Tibial artery (tissue), 4 donors: ENCODE measurements at regions not wholly inside any gene's neighbourhood (a gene's known extent, or its start where the extent isn't known, plus 50 kb on each side); places are given as distances from the start of the nearest gene placed in this dataset.
A peak's percentile ranks its signal among the peaks of the same experiment; 100 is the strongest.

Experiments
- DNase-seq, 2 donors: peaks; one replicate each; pipeline ENCODE4 v3.0.0-alpha.2; 2019
- H3K27ac ChIP-seq, 2 donors: fragments of 200-600 bp; sonication (generic) in 1 of 2; 1 replicate in 1 of 2; 2 replicates in 1 of 2; pipeline ENCODE4 v1.5.1; 2018 to 2019; ENCODE audit warnings: mild to moderate bottlenecking in 1 of 2
- H3K27me3 ChIP-seq, 2 donors: fragments of 200-600 bp; sonication (generic) in 1 of 2; one replicate each; pipeline versions ENCODE4 v1.5.1 to v1.6.0; 2016 to 2019
- H3K36me3 ChIP-seq, 3 donors: fragments of 200-600 bp; sonication (generic) in 2 of 3; one replicate each; pipeline ENCODE4 v1.5.1; 2016 to 2019; ENCODE audit warnings: mild to moderate bottlenecking in 2 of 3
- H3K4me1 ChIP-seq, 4 donors: fragments of 200-600 bp; sonication (generic) in 2 of 4; 1 replicate in 3 of 4; 2 replicates in 1 of 4; pipeline ENCODE4 v1.5.1; 2016 to 2019
- H3K4me3 ChIP-seq, 2 donors: fragments of 200-600 bp; sonication (generic) in 1 of 2; 1 replicate in 1 of 2; 2 replicates in 1 of 2; pipeline ENCODE4 v1.5.1; 2018 to 2019; ENCODE audit warnings: mild to moderate bottlenecking in 2 of 2
- H3K9me3 ChIP-seq, 3 donors: fragments of 200-600 bp; sonication (generic) in 1 of 3; one replicate each; pipeline ENCODE4 v1.5.1; 2016 to 2019
- intact Hi-C: fragments of 100-400 bp; cut with DNase I; formaldehyde crosslinking; loops from one replicate; pipeline ENCODE4 v1.15.0; 2023; ENCODE audit warnings: low total_unique reads
- TF ChIP-seq, protein P1 (sequence below), 2 experiments: fragments of 200-600 bp in 1 of 2; fragments of 450-650 bp in 1 of 2; IDR thresholded peaks; one replicate each; pipeline ENCODE4 v1.5.1; 2017 to 2019; ENCODE audit warnings: antibody characterized with exemption in 2 of 2, mild to moderate bottlenecking in 1 of 2, moderate library complexity in 1 of 2

DNA sequence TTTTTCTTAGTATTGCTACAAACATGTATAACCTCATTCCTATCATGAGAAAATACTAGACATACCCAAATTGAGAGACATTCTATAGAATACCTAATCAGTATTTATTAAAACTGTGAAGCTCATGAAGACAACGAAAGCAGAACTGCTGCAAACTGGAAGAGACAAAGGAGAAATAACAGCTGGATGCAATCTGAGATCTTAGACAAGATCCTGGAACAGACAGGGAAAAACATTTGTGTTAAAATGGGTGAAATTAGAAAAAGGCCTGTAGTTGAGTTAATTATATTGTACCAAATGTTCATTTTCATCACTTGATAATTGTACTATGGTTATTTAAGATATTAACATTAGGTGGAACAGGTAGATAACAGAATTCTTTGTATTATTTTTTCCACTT, 392.0 kb downstream of the PLPP3 start:
- intact Hi-C loops = no loop called here
- Histone ChIP-seq H3K36me3 (no peaks in the 10 kb centered on the region), H3K9me3 (no peaks in the 10 kb centered on the region), H3K27ac (no peak overlapping the region), H3K4me1 (peaks cover 0 to 7% (median 0%) of the 10 kb centered on the region in 4 donors), H3K27me3 (no peaks in the 10 kb centered on the region), H3K4me3 (no peak overlapping the region)
- no peak for DNase-seq
- TF ChIP-seq, protein P1, sequence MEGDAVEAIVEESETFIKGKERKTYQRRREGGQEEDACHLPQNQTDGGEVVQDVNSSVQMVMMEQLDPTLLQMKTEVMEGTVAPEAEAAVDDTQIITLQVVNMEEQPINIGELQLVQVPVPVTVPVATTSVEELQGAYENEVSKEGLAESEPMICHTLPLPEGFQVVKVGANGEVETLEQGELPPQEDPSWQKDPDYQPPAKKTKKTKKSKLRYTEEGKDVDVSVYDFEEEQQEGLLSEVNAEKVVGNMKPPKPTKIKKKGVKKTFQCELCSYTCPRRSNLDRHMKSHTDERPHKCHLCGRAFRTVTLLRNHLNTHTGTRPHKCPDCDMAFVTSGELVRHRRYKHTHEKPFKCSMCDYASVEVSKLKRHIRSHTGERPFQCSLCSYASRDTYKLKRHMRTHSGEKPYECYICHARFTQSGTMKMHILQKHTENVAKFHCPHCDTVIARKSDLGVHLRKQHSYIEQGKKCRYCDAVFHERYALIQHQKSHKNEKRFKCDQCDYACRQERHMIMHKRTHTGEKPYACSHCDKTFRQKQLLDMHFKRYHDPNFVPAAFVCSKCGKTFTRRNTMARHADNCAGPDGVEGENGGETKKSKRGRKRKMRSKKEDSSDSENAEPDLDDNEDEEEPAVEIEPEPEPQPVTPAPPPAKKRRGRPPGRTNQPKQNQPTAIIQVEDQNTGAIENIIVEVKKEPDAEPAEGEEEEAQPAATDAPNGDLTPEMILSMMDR (IDR thresholded peaks at IDR 0.05) = no peak

DNA sequence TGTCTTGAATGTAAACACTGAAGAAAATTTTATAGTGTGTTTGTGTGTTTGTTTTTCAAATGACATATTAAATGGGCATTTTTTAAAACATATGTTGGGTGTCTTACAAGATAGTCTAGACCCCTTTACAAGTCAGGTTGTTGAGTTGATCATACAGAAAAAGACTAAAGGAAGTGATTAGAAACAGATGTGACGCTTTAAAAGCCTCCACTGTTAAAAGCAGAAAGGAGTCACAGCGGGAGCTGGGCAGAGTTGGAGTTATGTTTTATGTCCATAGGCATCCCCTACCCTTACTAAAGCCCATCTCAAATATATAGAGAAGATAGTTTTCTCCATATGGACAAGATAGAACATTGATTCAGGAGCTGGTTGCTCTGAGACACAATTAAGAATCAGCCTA, 393.9 kb downstream of the PLPP3 start:
- Histone ChIP-seq H3K9me3 (no peaks in the 10 kb centered on the region), H3K27ac (no peak overlapping the region), H3K4me1 (peaks cover 0 to 3% (median 0%) of the 10 kb centered on the region in 4 donors), H3K27me3 (no peaks in the 10 kb centered on the region), H3K36me3 (no peaks in the 10 kb centered on the region), H3K4me3 (no peak overlapping the region)
- DNase-seq = no peak
- TF ChIP-seq, protein P1 (IDR thresholded peaks at IDR 0.05) = no peak
- intact Hi-C loops = no loop called here

DNA sequence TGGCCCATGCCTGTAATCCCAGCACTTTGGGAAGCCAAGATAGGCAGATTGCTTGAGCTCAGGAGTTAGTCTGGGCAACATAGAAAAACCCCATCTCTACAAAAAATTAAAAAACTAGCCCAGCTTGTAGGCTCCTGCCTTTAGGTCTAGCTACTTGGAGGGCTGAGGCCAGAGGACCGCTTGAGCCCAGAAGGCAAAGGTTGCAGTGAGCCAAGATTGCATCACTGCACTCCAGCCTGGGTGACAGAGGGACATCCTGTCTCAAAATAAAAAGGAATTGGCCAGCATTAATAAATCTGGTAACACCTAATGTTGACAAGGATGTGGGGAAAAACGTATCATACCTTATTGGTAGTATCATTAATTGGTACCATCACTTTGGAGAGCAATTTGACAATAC, 396.2 kb downstream of the PLPP3 start:
- Histone ChIP-seq H3K27ac (no peak overlapping the region), H3K27me3 (no peaks in the 10 kb centered on the region), H3K4me3 (no peak overlapping the region), H3K4me1 (peaks cover 0 to 13% (median 0%) of the 10 kb centered on the region in 4 donors), H3K9me3 (no peaks in the 10 kb centered on the region), H3K36me3 (no peaks in the 10 kb centered on the region)
- TF ChIP-seq, protein P1 (IDR thresholded peaks at IDR 0.05) = no peak
- intact Hi-C loops = no loop called here
- DNase-seq = no peak

DNA sequence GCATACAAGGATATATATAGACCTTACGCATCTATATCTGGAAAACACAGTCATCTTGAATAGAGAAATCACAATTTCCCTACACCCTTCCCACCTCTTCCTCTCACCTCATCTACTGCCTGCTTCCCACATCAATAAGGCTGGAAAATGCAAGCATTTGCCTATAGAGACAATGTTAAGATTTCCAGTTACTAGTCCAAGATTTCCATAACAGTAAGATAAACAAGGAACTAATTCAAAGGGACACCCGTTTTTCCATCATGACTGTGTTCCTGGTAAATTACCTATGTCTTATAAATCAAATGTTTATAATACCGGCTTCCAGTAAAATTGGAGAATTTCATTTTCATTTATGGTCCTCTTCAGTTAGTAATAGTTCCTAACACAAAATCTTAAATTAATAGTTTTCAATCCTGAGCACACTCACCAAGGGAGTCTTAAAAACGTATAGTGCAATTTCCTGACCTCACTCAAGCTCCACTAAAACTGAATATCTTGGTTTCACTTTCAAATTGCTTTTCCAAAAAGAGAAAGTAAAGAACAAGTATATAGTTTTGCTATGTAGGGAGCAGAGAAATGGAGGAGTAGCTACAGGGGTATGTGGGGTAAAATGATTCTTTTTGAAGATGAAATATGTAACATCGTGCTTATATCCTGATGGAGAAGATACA, 398.7 kb downstream of the PLPP3 start:
- H3K4me3 ChIP-seq = peak overlapping the region; percentile 19 to 35

DNA sequence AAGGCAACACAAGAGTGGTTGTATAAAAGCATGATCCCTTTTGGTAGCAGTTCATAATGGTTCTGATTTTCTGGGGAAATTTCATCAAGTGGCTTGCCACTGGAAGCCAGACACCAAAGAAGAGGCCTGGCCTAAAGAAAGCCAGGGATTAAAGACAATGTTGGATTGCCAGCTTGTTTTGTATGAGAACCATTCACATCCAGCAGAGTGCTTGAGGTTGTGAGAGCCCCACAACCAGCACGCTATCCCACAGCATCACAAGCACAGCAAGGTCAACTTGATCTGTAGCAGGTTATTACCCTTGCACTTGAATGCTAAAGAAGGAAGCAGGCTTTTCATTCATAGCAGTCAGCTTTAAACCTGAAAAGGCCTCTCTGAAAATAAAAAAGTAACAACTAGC, 399.8 kb downstream of the PLPP3 start:
- peaks cover 0 to 13% (median 0%) of the 10 kb centered on the region in 4 donors for H3K4me1 ChIP-seq
- no peak for DNase-seq
- H3K27ac ChIP-seq = no peak overlapping the region
- H3K36me3 ChIP-seq = no peaks in the 10 kb centered on the region
- intact Hi-C loops = loop anchor here (10.0 kb wide), 1 partner anchor 295 kb away; no protein-coding TSS in a partner anchor
- TF ChIP-seq, protein P1 (IDR thresholded peaks at IDR 0.05) = no peak
- H3K4me3 ChIP-seq = no peak overlapping the region
- no peaks in the 10 kb centered on the region for H3K27me3 ChIP-seq
- no peaks in the 10 kb centered on the region for H3K9me3 ChIP-seq

More for the DNA sequence above, 398.7 kb downstream of the PLPP3 start:
- Histone ChIP-seq H3K27ac (peak overlapping the region in 1 of 2 donors; percentile 44), H3K27me3 (no peaks in the 10 kb centered on the region), H3K9me3 (no peaks in the 10 kb centered on the region), H3K4me1 (peaks cover 0 to 13% (median 0%) of the 10 kb centered on the region in 4 donors), H3K36me3 (no peaks in the 10 kb centered on the region)
- DNase-seq = no peak
- TF ChIP-seq, protein P1 (IDR thresholded peaks at IDR 0.05) = no peak
- intact Hi-C loops = no loop called here
